GM19324 (cell line): ENCODE measurements at regions not wholly inside any gene's neighbourhood (a gene's known extent, or its start where the extent isn't known, plus 50 kb on each side); places are given as distances from the start of the nearest gene placed in this dataset.
"Not testable (repeated sequence)": the region's sequence is repeated elsewhere in the genome, so short reads cannot be mapped to it uniquely, and the experiment has no call there.

Experiments
- ATAC-seq: cut with Tn5 transposase; IDR thresholded peaks from one replicate; pipeline ENCODE4 v1.9.1; 2021; ENCODE audit warnings: mild to moderate bottlenecking, moderate library complexity; ENCODE audit not compliant: unreplicated experiment, low FRiP score

DNA sequence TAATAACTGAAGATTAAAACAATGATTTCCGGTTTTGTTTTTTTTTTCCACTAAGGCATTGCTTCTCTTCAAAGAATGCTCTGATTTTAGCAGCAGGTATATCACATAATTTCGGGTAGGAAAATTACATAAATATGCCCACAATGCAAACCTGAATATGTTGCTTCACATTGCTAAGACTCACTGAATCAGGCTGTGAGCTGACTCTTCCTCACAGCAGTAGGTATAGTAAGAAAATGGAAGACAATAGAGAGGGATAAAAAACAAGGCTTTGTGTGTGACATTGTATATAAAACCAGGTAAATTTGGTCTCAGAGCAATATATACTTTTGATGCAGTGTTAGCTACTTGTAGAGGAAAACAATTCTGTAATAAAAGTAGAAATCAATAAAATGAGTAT lies 1355.0 kb downstream of the OLFM4 start:
- ATAC-seq = no peak

DNA sequence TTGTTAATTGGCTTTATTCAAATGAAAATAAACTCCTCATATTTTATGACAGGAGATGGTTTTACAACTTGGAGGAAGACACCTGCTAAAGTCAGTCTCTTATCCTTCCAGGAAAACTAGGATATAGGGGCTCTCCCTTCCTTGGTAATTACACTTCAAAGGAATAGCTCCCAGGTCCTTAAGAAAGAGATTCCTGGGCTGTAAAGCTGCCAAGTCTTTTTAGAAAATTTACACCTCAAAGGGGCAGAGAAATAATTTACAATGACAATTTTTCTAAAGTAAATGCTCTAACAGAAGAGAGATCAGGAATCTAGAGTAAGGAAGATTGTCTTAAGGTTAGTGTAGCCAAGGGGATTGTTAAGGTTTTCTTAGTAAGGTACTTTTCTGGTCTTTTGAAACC lies 1359.0 kb downstream of the OLFM4 start:
- no peak for ATAC-seq

DNA sequence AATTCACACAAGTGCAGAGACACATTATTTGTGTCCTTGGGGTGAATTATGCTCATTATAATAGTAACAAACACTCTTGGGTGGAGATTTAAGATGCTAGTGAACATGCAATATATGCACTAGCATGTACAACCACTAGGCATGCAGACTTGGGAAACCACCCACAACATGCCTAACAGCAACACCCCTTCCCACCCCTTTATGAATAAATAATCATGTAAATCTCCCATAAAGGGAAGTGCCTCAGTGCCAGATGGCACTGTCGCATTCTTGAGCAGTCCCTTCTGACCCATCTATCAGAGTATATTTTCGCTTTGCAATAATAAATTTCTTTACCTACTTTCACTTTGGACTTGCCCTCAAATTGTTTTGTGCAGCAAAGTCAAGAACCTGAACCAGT lies 1362.2 kb downstream of the OLFM4 start:
- no peak for ATAC-seq

DNA sequence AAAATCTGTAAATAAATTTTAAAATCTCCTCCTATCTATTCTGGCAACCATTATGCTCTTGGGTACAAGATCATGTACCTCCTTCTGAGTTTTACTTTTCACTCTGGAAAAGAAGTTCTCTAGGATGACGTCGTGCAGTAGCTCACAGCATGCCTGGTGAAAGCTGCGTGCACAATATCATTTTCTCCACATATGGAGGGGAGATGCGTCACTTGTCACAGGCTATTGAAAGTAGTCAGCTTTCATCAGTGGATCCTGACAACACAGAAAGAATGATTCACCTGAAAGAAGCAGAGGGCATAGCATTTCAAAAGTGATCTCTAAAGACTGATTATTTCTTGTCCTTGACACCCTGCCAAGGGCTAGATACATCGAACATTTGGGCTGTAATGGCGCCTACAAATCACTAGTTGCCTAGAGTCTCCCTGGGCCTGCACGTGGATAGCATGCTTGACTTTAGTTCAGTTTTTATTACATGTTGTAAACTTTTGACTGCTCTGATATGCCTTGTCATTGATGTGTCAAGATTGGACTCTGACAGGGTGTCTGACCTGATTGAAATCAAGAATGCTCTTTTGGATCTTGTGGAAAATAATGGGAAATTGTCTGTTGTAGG lies 1365.6 kb downstream of the OLFM4 start:
- ATAC-seq = no peak

DNA sequence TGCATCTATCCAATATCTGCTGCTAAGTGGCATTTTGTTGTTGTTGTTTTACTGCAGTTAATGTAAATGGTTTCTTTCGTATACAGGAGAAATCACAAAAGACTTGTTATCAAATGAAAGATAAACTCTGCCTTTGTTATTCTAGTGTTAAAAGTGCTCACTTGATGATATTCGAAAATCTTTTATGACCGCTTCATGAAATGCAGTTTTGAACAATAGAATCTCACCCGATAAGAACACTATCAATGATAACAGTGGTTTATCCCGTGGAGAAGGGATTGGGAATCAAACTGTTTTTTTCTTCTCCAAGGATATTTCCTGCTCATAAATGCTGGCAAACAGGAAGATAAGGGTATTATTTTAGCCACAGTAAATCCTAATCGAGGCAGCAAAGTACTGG lies 1366.3 kb downstream of the OLFM4 start:
- no peak for ATAC-seq

DNA sequence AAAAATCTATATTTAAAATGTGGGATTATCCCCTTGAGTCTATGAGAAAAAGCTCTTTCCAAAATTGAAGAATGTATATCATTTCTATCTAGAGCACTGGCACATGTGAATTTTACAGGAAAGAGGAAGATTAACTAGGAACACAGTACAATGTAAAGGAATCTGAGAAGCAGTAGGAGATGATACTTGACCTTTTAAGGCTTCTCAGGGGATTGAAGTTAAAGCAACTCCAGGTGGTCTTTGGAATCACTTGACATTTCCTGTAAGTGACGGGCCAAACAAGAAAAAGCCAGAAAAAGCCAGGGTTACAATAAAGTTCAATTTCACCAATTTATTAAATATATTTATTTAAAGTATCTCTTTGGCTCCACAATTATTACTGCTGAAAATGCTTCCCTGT lies 1373.9 kb downstream of the OLFM4 start:
- ATAC-seq = no peak

DNA sequence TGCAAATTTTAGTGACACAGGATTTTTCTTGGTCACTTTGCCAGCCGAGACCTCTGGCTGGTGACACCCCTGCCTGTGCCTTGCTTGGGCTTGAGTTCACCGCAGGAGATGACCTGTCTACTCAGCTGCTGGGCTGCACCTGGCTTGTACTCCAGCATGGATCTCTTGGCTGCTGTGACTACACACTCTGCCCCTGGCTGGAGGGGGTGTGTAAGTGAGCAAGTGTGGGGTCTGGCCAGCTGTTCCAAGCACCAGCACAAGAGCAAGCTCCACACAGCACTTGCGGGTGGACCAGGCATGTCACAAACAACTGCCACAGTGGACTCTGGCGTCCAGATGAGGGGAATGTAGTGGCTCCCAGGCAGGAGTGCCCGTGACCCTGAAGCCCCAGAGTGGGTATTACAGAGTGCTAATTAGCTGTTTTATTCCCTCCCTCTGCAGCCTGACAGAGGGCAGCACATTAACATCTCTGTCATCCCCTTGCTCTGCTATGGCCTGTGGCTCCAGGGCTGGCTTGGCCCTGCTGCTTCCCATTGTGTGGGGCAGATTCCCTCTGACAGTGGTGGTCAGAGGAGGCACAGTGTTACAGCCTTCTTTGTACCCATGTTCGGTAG lies 1387.2 kb downstream of the OLFM4 start:
- no peak for ATAC-seq

DNA sequence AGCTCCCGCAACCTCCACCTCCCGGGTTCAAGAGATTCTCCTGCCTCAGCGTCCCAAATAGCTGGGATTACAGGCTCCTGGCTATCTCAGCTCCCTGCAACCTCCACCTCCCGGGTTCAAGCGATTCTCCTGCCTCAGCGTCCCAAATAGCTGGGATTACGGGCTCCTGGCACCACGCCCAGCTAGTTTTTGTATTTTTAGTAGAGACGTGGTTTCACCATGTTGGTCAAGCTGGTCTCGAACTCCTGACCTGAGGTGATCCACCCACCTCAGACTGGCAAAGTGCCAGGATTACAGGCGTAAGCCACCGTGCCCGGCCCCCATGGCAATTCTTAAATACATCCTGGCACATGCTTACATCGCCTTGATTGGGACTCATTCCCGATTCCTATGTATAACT lies 1394.3 kb downstream of the OLFM4 start:
- ATAC-seq = not testable (repeated sequence)

DNA sequence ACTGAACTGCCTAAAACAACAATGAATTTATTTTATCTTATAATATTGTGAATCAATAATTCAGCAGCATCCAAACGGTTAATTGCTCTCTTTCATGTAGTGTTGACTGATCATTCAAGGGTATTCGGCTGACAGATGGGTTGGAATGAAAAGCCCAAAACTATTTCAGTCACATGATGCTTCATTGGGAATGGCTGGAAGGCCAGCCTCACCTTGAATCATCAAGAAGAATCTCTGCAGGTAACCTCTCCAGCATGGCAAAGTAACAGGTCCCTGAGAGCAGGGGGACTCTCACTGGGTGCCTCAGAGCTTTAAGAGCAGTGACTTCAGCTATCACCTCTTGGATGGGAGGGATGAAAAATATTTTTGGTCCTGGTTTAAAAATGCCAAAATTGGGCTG lies 1395.7 kb downstream of the OLFM4 start:
- ATAC-seq = no peak

DNA sequence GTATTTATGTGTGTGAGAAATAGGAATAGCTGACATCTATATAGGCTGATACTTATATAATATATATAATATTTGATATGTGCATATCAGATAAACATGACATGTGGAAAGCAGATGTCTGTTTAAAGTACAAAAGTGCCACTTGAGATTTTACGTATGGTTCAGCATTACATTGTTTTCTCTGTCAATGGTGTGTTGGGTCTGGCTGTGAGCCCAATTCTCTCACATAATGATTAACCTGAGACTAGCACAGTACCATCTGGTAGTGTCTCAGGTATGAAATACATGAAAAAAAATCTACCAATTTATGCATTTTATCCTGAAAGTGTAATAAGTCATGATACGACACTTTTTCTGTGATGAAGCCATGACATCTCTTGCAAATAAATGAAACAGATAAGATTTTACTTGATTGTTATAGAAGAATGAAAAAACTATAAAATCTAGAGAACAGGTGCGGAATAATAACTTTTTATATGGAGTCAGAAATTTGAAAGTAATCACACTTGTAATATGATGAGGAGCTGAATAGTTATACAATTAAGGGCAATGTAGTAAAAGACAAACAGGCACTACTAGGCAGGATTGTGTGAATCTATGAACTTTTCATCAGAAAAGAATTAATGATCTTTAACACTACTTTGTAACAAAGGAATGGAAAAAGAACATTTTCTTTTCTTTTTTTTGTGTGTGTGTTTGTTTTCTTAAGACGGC lies 1405.0 kb downstream of the OLFM4 start:
- no peak for ATAC-seq

DNA sequence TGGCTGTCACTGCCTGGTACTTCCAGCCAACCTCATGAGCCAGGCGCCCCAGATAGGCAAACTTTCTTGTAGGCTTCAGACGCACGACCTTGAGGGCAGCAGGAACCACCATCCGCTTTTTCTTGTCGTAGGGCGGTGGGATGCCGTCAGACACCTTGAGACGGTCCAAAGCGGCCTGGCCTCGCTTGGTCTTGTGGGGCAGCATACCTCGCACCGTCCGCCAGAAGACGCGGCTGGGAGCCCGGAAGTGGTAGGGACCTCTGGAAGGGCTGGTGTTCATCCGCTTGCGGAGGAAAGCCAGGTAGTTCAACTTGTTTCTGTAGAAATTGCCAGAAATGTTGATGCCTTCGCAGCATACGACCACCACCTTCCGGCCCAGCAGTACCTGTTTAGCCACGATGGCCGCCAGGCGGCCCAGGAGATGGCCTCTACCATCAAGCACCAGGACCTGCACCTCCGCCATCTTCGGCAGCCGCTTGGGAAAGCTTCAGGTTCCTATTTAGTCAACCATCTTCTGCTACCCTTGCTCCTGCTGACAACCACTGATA lies 1412.3 kb downstream of the OLFM4 start:
- ATAC-seq = not testable (repeated sequence)

DNA sequence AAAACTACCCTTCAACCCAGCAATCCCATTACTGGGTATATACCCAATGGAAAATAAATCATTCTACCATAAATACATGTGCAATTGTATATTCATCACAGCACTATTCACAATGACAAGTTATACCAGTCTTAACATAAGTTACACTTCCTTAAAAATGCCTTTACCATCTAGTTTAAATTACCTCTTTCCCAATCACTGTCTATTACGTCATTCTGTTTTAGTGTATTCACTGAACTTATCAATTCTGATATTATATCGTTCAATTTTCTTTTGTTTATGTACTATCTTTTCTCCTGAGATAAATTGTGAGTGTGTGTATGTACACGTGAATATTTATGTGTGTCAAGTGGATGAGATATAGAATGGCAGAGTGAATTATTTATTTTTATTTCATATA lies 1416.8 kb downstream of the OLFM4 start:
- no peak for ATAC-seq

DNA sequence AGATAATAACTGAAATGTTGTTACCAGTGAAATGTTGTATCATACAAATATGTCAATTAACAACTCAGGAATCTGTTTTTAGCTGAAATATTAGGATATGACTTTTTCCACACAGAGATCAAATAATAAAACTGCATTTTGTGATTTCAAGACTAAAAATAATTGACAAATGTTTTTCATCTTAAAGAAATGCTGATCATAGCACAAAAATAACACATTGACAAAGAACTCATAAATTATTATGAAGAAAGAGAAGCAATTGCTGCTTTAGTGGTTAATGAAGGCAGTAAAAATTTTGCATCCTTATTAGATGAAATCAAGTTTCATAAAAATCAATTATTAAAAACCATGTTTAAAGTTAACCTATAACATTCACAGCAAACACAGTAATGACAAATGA lies 1417.3 kb downstream of the OLFM4 start:
- no peak for ATAC-seq

DNA sequence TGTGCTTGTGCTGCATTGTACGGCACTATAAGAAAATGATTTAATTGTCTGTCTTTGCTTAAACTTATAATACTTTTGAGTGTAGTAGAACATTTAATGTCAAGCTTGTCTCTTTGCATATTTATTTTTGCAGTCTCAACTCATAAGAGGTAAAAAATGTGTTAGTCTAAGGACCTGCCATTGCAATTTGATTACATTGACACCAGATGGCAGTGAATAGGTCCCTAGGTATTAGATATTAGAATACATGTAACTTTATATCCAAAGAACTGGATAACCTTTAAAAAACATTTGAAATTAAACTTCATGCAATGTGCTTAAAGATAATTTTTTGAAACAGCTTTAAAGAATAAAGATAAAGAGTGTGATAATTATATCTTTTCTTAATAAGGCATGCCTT lies 1421.3 kb downstream of the OLFM4 start:
- ATAC-seq = no peak

DNA sequence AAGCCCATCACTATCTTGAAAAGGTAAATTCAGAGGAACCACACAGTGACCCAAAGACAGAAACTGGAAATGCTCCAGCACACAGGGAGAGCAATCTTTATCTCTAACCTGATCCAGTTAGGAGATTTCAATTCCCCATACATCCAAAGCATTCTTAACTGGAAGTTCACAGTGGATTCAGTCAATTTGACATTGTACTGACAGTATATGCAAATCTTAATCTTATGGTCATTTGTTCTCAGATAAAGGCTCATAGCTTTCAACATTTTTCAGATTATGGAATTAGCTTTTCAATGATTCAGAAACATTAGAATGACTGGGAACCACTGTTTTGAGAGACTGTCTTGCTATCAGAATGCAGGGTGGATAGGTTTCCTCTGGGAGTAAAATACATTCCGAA lies 1455.6 kb downstream of the OLFM4 start:
- no peak for ATAC-seq

DNA sequence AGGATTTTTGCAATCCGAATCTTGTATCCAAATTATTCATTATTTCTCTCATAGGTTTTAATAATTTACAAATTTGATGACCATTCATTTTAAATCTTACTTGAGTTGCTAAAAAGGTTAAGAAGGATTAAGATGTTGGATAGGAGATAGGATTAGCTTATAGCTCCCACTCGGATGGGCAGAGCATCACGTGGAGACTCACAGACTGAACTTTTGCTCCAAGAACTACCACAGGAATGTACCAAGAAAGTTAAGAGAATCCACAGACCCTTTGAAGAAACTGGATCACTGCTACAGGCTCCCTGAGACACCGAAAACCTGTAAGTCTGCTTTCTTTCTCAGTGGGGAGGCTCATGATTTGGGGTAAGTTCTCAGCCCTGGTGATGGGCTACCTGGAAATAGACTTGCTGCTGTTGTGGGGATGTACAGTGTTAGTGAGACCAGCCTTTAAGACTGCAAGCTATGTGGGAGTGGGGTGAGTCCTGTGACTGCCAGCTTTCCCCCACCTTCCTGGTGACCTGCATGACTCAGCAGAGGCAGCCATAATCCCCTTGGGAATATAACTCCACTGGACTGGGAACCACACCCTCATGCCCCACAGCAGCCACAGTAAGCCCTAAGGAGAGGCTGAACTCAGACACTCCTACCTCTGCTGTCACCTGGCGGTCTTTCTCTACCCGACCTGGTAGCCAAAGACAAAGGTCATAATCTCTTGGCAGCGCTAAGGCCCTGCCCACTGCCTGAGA lies 1458.0 kb downstream of the OLFM4 start:
- ATAC-seq = no peak

DNA sequence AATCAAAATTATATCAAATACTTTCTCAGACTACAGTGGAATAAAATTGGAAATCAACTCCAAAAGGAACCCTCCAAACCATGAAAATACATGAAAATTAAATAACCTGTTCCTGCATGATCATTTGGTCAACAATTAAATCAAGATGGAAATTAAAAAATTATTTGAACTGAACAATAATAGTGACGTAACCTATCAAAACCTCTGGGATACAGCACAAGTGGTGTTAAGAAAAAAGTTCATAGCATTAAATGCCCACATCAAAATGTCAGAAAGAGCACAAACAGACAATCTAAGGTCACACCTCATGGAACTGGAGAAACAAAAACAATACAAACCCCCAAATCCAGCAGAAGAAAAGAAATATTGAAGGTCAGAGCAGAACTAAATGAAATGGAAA lies 1460.7 kb downstream of the OLFM4 start:
- no peak for ATAC-seq

DNA sequence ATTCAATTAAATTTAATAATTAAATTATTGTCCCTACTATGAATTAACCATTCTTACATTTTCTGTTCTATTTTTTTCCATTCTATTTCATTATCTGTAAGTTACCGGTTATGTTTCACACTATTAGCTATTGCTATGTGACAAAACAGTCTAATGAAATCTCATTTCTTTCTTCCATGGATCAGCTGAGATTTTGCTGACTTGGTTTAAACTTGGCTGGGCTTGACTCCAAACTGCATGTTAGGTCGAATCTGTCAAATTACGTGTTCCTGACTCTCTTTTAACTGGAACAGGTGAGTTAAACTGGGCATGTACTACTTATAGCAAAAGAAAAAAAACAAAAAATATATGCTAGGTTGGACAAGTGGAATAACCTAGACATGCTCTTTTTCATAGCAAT lies 1464.4 kb downstream of the OLFM4 start:
- no peak for ATAC-seq

DNA sequence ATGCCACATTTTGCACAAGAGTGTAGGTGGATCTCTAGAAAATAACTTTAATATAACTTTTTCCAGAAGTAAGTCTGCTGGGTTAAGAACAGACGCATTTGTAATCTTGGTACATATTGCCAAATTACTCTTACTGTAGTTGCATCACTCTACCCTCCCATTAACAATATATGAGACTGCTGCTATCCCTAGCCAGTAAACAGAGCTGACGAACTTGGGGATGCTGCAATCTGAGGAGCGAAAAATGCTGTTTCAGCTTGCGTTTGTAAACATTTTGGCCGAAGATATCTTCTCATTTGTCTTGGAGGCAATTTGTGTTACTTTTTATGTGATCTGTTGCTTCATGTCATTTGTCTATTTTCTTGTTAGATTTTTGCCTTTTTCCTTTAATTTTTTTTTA lies 1482.8 kb downstream of the OLFM4 start:
- no peak for ATAC-seq

DNA sequence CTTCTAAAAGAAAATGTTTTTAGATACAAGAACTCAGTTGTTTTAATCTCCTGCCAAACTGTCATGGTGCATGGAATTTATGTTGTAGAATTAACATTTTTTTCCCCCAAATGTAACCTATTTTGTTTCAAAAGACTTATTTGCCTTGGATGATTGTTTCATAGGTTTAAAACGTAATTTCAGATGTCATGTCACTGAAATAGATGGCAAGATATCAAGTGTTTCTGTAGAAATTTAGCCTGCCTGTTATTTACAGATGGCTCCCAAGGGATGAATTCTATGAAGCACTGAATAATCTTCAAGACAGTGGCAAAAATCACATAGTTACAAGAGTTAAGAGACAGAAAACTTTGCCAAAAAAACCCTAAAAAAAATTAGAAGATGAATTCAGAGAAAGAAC lies 1484.6 kb downstream of the OLFM4 start:
- ATAC-seq = no peak

DNA sequence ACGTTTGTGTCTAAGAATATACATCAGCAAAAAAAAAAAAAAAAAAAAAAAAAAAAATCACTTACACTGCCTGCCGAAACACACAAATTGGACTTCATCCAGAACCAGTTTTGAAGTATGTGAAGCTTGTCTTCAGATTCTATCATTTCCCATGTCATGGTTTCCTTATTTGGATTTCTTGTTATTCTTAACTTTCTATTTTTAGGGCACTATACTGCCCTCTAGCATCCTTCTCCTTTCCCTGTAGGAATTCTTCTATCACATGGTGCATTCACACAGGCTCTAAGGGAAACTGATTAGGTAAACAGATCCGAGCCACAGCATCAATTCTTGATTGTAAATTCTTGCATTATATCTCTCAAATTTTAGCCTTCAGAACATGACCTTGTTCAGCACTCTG lies 1507.5 kb downstream of the OLFM4 start:
- no peak for ATAC-seq
